ENCODE measurements at regions not wholly inside any gene's neighbourhood (a gene's known extent, or its start where the extent isn't known, plus 50 kb on each side); places are given as distances from the start of the nearest gene placed in this dataset.

DNA sequence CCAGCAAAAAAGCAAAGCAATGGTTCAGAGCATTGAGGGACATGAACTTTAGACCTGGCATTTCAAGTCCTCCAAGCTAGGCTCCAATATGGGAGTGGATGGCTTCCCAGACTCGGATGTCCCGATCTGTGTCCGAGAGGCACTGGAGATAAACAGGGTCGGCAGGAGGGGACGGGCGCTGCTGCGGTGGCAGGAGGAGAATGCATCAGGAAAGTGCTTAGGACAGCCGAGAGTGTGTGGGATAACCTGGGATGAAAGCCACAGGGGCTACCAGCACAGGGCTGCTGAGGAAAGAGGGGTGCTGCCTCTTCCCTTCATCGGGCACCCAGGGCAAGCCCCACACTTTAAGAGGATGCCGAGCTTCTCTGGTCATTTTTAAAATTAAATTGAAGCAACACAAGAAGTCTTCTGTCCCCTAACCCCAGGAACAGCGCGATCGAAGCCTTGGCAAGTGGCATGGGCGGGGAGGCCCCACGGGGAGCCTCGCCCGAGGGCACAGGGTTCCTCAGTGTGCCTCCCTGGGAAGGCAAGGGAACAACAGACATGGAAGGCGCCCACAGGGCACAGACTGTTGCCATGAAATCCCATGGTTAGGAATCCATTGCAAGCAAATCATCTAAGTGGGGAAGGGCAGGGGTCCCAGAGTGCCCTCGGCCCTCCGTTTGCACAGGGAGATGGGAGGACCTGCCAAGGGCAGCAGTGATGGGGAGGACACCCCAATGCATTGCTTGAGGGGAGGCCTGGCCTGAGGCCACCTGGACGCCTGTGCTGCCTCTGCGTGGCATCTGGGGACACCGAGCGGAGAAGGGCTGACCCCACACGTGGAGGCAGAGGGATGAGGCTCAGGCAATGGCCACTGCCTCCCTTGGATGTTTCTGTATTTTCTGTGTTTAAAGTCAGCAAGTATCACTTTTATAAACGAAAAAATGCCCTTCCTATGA is 78.5 kb upstream of the GPC1 start:
- DNase-seq (ENCODE audit: low read depth): no peak
- no peak overlapping the region for H3K4me3 ChIP-seq (ENCODE audit: low read depth, low read length)
- no peak for TF ChIP-seq MYC (IDR thresholded peaks at IDR 0.05; ENCODE audit: low read depth, low read length)
- TF ChIP-seq, protein P1, sequence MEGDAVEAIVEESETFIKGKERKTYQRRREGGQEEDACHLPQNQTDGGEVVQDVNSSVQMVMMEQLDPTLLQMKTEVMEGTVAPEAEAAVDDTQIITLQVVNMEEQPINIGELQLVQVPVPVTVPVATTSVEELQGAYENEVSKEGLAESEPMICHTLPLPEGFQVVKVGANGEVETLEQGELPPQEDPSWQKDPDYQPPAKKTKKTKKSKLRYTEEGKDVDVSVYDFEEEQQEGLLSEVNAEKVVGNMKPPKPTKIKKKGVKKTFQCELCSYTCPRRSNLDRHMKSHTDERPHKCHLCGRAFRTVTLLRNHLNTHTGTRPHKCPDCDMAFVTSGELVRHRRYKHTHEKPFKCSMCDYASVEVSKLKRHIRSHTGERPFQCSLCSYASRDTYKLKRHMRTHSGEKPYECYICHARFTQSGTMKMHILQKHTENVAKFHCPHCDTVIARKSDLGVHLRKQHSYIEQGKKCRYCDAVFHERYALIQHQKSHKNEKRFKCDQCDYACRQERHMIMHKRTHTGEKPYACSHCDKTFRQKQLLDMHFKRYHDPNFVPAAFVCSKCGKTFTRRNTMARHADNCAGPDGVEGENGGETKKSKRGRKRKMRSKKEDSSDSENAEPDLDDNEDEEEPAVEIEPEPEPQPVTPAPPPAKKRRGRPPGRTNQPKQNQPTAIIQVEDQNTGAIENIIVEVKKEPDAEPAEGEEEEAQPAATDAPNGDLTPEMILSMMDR (IDR thresholded peaks at IDR 0.05; ENCODE audit: low read depth, low read length): no peak
- TF ChIP-seq, protein P2, sequence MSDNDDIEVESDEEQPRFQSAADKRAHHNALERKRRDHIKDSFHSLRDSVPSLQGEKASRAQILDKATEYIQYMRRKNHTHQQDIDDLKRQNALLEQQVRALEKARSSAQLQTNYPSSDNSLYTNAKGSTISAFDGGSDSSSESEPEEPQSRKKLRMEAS (IDR thresholded peaks at IDR 0.05; ENCODE audit: low read depth, low read length): no peak
- no peak for TF ChIP-seq POLR2A (IDR thresholded peaks at IDR 0.05; ENCODE audit: extremely low read depth, insufficient read length)

DNA sequence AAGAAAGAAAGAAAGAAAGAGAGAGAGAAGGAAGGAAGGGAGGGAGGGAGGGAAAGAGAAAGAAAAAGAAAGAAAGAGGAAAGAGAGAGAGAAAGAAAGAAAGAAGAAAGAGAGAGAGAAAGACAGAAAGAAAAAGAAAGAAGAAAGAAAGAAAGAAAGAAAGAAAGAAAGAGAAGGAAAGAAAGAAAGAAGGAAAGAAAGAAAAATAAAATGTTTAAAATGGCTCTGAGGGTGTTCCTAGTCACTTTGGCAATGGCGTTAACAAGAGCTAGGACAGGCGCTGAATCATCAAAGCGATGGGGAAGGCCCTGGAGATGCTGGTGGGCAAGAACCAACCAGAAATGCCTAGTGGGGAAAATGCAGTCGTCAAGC is 77.8 kb upstream of the GPC1 start:
- TF ChIP-seq, protein P1 (IDR thresholded peaks at IDR 0.05; ENCODE audit: low read depth, low read length): no peak
- TF ChIP-seq POLR2A (IDR thresholded peaks at IDR 0.05; ENCODE audit: extremely low read depth, insufficient read length): no peak
- TF ChIP-seq, protein P2 (IDR thresholded peaks at IDR 0.05; ENCODE audit: low read depth, low read length): no peak
- no peak for TF ChIP-seq MYC (IDR thresholded peaks at IDR 0.05; ENCODE audit: low read depth, low read length)
- DNase-seq (ENCODE audit: low read depth): no peak
- H3K4me3 ChIP-seq (ENCODE audit: low read depth, low read length): no peak overlapping the region

DNA sequence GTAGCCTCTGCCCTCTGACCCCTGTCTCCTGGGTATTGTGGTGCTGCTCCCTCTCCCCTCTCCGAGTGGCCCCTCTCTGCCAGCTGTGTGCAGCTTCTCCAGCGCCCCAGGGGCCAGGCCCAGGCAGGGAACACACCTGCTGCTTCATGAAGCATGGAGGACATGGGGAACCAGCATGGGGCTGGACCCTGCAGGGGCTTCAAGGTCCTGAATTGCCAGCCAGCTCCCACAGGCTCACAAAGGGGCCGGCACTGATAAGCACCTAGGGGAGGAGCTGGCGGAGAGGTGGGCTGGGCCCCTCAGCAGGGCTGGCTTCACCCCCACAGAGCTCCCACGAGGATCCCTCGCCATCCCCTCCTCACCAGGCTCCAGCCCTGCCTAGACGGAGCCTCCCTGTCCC is 77.4 kb upstream of the GPC1 start:
- H3K4me3 ChIP-seq (ENCODE audit: low read depth, low read length): no peak overlapping the region
- no peak for TF ChIP-seq POLR2A (IDR thresholded peaks at IDR 0.05; ENCODE audit: extremely low read depth, insufficient read length)
- no peak for DNase-seq (ENCODE audit: low read depth)

DNA sequence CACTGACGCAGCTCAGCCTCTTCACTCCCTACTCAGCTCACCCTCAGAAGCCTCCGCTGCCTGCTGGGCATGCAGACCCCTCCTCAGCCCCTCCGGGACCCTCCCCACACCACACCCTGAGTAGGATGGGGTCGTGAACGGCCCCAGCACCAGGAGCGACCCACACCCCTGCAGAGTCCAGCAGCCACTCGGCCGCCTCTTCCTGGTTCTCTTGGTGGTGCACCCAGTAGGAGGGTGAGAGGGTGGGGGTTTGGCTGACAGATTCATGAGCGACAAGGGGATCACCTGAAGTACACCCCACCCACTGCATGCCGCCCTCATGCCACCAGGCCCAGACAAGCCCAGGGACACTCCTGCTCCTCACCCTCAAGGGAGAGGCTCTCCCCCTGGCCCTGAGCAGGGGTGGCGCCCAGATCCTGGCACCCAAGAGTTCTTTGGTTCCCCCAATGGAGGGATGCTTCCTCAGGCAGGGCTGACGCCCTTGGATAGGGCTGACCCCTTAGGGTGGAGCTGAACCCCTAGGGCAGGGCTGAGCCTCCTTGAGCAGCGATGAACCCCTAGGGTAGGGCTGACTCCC is 76.6 kb upstream of the GPC1 start:
- no peak for DNase-seq (ENCODE audit: low read depth)
- no peak overlapping the region for H3K4me3 ChIP-seq (ENCODE audit: low read depth, low read length)
- TF ChIP-seq POLR2A (IDR thresholded peaks at IDR 0.05; ENCODE audit: extremely low read depth, insufficient read length) (no peak), MYC (IDR thresholded peaks at IDR 0.05; ENCODE audit: low read depth, low read length) (no peak)
- TF ChIP-seq, protein P1 (IDR thresholded peaks at IDR 0.05; ENCODE audit: low read depth, low read length): no peak
- TF ChIP-seq, protein P2 (IDR thresholded peaks at IDR 0.05; ENCODE audit: low read depth, low read length): no peak

DNA sequence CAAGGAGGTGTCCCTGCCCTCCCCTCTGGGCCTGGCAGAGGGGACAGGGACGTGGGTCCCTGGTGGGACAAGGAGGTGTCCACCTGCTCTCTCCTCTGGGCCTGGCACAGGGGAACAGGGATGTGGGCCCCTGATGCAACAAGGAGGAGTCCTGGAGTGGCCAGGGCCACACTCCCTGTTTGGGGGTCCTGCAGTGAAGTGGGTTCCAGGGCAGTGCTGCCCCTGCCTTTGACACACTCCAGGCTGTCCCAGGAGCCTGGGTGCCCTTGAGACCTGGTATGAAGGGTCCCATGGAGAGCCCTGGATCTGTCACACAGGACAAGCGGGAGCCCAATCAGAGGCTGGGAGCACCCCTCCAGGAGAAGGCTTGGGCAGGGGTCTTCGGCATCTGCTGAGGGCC is 75.8 kb upstream of the GPC1 start:
- DNase-seq (ENCODE audit: low read depth): no peak
- no peak overlapping the region for H3K4me3 ChIP-seq (ENCODE audit: low read depth, low read length)
- TF ChIP-seq MYC (IDR thresholded peaks at IDR 0.05; ENCODE audit: low read depth, low read length): no peak
- TF ChIP-seq, protein P1 (IDR thresholded peaks at IDR 0.05; ENCODE audit: low read depth, low read length): no peak

DNA sequence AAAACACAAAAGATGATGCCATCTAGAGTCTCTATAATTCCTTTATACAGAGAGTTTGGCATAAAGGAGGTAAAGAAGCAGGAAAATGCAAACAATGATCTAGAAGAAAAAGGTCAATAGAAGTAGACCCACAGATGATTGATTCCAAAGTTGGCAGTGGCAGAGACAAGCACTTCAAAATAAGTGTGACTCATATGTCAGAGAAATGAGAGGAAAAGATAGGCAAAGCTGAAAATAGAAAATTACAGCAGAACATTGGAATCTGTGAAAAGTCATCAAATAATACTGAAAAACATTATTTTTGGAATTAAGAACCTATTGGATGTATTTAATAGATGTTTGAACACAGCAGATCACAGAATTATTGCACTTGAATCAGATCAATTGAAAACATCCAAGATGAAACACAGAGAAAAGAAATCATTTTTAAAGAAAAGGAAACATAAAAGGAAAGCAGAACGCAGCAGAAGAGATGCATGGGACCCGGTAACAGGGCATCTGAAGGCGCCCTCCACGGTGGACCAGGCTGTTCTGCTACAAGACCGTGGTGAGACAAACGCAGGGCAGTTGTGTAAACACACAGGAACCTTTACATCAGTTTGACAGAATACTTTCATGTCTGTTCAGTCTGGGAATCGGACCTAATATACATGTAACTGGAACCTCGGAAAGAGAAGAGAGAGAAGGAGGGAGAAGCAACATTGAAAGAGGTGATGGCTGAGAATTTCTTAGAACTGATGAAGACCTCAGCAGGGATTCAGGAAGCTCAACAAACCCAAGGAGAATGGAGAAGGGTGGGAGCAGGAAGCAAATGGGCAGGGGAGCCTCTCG is 74.6 kb upstream of the GPC1 start:
- TF ChIP-seq POLR2A (IDR thresholded peaks at IDR 0.05; ENCODE audit: extremely low read depth, insufficient read length): no peak
- TF ChIP-seq, protein P2 (IDR thresholded peaks at IDR 0.05; ENCODE audit: low read depth, low read length): no peak
- TF ChIP-seq MYC (IDR thresholded peaks at IDR 0.05; ENCODE audit: low read depth, low read length): no peak
- TF ChIP-seq, protein P1 (IDR thresholded peaks at IDR 0.05; ENCODE audit: low read depth, low read length): no peak
- DNase-seq (ENCODE audit: low read depth): no peak
- no peak overlapping the region for H3K4me3 ChIP-seq (ENCODE audit: low read depth, low read length)

Measured in NB4 (cell line).